Natural killer cell (primary cell): ENCODE measurements at regions not wholly inside any gene's neighbourhood (a gene's known extent, or its start where the extent isn't known, plus 50 kb on each side); places are given as distances from the start of the nearest gene placed in this dataset.

Experiments
- ATAC-seq, 3 donors: fragments of 150-1000 bp in 2 of 3; fragments of 200-7000 bp in 1 of 3; cut with Tn5 transposase; 1 replicate in 1 of 3; 2 replicates in 2 of 3; pipeline ENCODE4 v1.10.0; 2021; ENCODE audit warnings: mild to moderate bottlenecking in 2 of 3, moderate library complexity in 2 of 3
- DNase-seq, 2 donors: peaks; one replicate each; pipeline versions ENCODE4 v3.0.0 to v3.0.0-alpha.2; 2013 to 2021; ENCODE audit warnings: mixed read lengths in 1 of 2
- H3K27ac ChIP-seq: one replicate; pipeline ENCODE4 v1.5.1; 2013; ENCODE audit warnings: mild to moderate bottlenecking, low read length
- H3K27me3 ChIP-seq: one replicate; pipeline ENCODE4 v1.6.1; 2013; ENCODE audit warnings: low read length; ENCODE audit not compliant: control insufficient read depth, insufficient read depth
- H3K36me3 ChIP-seq: one replicate; pipeline ENCODE4 v1.6.1; 2013; ENCODE audit warnings: low read length; ENCODE audit not compliant: control insufficient read depth, insufficient read depth
- H3K4me1 ChIP-seq: one replicate; pipeline ENCODE4 v1.6.1; 2013; ENCODE audit warnings: low read length; ENCODE audit not compliant: control insufficient read depth, insufficient read depth
- H3K4me3 ChIP-seq: one replicate; pipeline ENCODE4 v1.5.1; 2013; ENCODE audit warnings: low read length
- H3K9me3 ChIP-seq: one replicate; pipeline ENCODE4 v1.6.1; 2013; ENCODE audit warnings: low read length; ENCODE audit not compliant: control insufficient read depth, insufficient read depth
- H3K27ac Mint-ChIP-seq, 2 donors: one replicate each; pipeline ENCODE4 v1.8.0; 2022; ENCODE audit warnings: mild to moderate bottlenecking in 2 of 2, mixed read lengths in 2 of 2, moderate library complexity in 1 of 2
- H3K27me3 Mint-ChIP-seq, 2 donors: one replicate each; pipeline ENCODE4 v1.8.0; 2022; ENCODE audit warnings: low read depth in 2 of 2, mixed read lengths in 2 of 2
- H3K36me3 Mint-ChIP-seq: one replicate; pipeline ENCODE4 v1.8.0; 2022; ENCODE audit warnings: mixed read lengths
- H3K4me1 Mint-ChIP-seq, 2 donors: one replicate each; pipeline ENCODE4 v1.8.0; 2022; ENCODE audit warnings: mixed read lengths in 2 of 2
- H3K4me3 Mint-ChIP-seq: one replicate; pipeline ENCODE4 v1.8.0; 2022; ENCODE audit warnings: mild to moderate bottlenecking, moderate library complexity, mixed read lengths
- H3K9me3 Mint-ChIP-seq, 2 donors: one replicate each; pipeline ENCODE4 v1.8.0; 2022; ENCODE audit warnings: mixed read lengths in 2 of 2
- CTCF ChIP-seq: fragments of 200-600 bp; IDR thresholded peaks from one replicate; pipeline ENCODE4 v1.8.0; 2022; ENCODE audit warnings: antibody characterized with exemption
- WGBS: methylation state at CpG from one replicate; pipeline ENCODE4 v1.1.7; 2013; ENCODE audit warnings: missing lambda C conversion rate; ENCODE audit not compliant: insufficient coverage; 5-methylcytosine and 5-hydroxymethylcytosine counted together
- intact Hi-C: fragments of 100-400 bp; cut with micrococcal nuclease; formaldehyde crosslinking; loops from one replicate; pipeline ENCODE4 v1.14.2; 2022

GRCh38 chr13:22287343-22287920 lies 616.6 kb downstream of the FGF9 start:
- Histone ChIP-seq H3K4me1 (no peaks in the 10 kb centered on the region), H3K27me3 (no peaks in the 10 kb centered on the region), H3K36me3 (no peaks in the 10 kb centered on the region), H3K4me3 (no peak overlapping the region), H3K27ac (no peak overlapping the region), H3K9me3 (no peaks in the 10 kb centered on the region)
- H3K4me3 Mint-ChIP-seq: no peak overlapping the region
- DNase-seq: no peak
- no peaks in the 10 kb centered on the region for H3K4me1 Mint-ChIP-seq
- ATAC-seq: no peak
- no peaks in the 10 kb centered on the region for H3K36me3 Mint-ChIP-seq
- no peak for TF ChIP-seq CTCF
- intact Hi-C loops: no loop called here
- H3K27me3 Mint-ChIP-seq: peaks cover 21 to 36% of the 10 kb centered on the region in 2 donors
- no peak overlapping the region for H3K27ac Mint-ChIP-seq
- no peaks in the 10 kb centered on the region for H3K9me3 Mint-ChIP-seq
- 72% methylated on average over 6 of the region's 6 CpGs for WGBS

DNA sequence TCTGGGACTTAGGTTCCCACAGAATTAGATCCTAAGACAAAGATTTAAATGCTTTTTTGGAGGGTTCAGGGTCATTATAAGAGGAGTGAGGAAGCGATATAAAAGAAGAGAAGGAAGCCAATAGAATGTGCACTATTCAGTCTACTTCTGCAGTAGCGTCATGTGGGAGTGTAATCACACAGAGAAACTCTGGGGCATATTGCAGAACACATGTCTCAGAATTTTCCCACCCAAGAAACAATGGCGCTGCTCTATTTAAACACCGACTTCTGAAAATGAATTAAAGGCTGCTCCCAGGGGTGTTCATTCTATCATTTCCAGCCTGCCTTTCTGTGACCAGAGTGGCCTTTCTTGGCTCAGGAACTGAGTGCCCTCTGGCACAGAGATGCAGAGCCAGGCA lies 617.6 kb downstream of the FGF9 start:
- Mint-ChIP-seq H3K27me3 (peaks cover 19 to 36% of the 10 kb centered on the region in 2 donors), H3K27ac (no peak overlapping the region), H3K4me3 (no peak overlapping the region), H3K36me3 (no peaks in the 10 kb centered on the region), H3K4me1 (no peaks in the 10 kb centered on the region), H3K9me3 (no peaks in the 10 kb centered on the region)
- 94% methylated on average over 4 of the region's 4 CpGs for WGBS
- Histone ChIP-seq H3K27me3 (no peaks in the 10 kb centered on the region), H3K9me3 (no peaks in the 10 kb centered on the region), H3K27ac (no peak overlapping the region), H3K36me3 (no peaks in the 10 kb centered on the region), H3K4me1 (no peaks in the 10 kb centered on the region), H3K4me3 (no peak overlapping the region)
- intact Hi-C loops: no loop called here
- no peak for ATAC-seq
- DNase-seq: no peak
- no peak for TF ChIP-seq CTCF

- ATAC-seq (no peak), DNase-seq (no peak)
- H3K4me1 ChIP-seq: no peaks in the 10 kb centered on the region
- Mint-ChIP-seq H3K9me3 (no peaks in the 10 kb centered on the region), H3K4me3 (no peak overlapping the region), H3K4me1 (no peaks in the 10 kb centered on the region), H3K27ac (no peak overlapping the region), H3K36me3 (no peaks in the 10 kb centered on the region), H3K27me3 (peaks cover 15 to 36% of the 10 kb centered on the region in 2 donors)
- no peak for TF ChIP-seq CTCF
- H3K27ac ChIP-seq: no peak overlapping the region
- H3K27me3 ChIP-seq: no peaks in the 10 kb centered on the region
- intact Hi-C loops: no loop called here
- 90% methylated on average over 1 of the region's 2 CpGs for WGBS
- no peaks in the 10 kb centered on the region for H3K36me3 ChIP-seq
- no peaks in the 10 kb centered on the region for H3K9me3 ChIP-seq
- no peak overlapping the region for H3K4me3 ChIP-seq
Observed at GRCh38 chr13:22289711-22290110, 618.8 kb downstream of the FGF9 start.

DNA sequence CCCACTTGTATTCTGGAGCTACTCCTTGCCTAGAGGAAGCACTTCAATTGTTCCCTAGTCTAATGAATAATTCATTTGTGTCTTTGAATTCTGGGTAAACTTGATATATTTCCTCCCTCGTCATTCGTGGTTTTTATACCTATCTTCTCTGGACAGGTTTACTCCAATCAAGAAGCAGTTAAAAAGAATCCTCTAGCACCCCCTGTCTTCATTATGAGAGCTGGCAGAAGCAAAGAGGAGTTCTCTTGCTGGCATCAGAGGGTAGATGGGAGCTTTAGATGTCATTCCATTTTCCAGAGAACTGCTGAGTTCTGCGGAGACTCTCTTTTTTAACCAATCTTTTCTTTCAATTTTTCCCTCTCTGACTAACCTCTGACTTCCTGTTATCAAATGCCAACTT lies 627.7 kb downstream of the FGF9 start:
- Histone ChIP-seq H3K27ac (no peak overlapping the region), H3K27me3 (no peaks in the 10 kb centered on the region), H3K9me3 (no peaks in the 10 kb centered on the region), H3K36me3 (no peaks in the 10 kb centered on the region), H3K4me1 (no peaks in the 10 kb centered on the region), H3K4me3 (no peak overlapping the region)
- Mint-ChIP-seq H3K27ac (no peak overlapping the region), H3K27me3 (no peaks in the 10 kb centered on the region), H3K36me3 (no peaks in the 10 kb centered on the region), H3K9me3 (peaks cover 2 to 6% of the 10 kb centered on the region in 2 donors), H3K4me3 (no peak overlapping the region), H3K4me1 (no peaks in the 10 kb centered on the region)
- DNase-seq: peak in 1 of 2 donors; percentile 17
- no peak for ATAC-seq
- WGBS: 100% methylated on average over 1 of the region's 3 CpGs
- no peak for TF ChIP-seq CTCF
- intact Hi-C loops: no loop called here
